Caco-2 (cell line): ENCODE measurements at regions not wholly inside any gene's neighbourhood (a gene's known extent, or its start where the extent isn't known, plus 50 kb on each side); places are given as distances from the start of the nearest gene placed in this dataset.

Experiments used
- BruUV-seq: library from RNA; stranded (reverse); fragments of 400-500 nt; replicated peaks from 2 replicates; lab custom pipeline; 2021; lab: Mats Ljungman, UMichigan
- CTCF ChIA-PET: fragments of 300-600 bp; sonication (Branson Sonifier 250); formaldehyde crosslinking; loops from one replicate; lab custom pipeline; 2022; ENCODE audit warnings: antibody characterized with exemption; lab: Charles Lee
- POLR2A ChIA-PET: fragments of 300-600 bp; sonication (Branson Sonifier 250); formaldehyde crosslinking; loops from one replicate; lab custom pipeline; 2022; ENCODE audit warnings: antibody characterized with exemption; lab: Charles Lee
- DNase-seq, 2 experiments: peaks; one replicate each; pipeline versions ENCODE4 v3.0.0 to v3.0.0-alpha.2; 2020 to 2022
- H3K27me3 ChIP-seq: replicated peaks from 2 replicates; pipeline ENCODE4 v1.6.0; 2011; ENCODE audit warnings: low read length; ENCODE audit not compliant: control insufficient read depth, insufficient read depth
- H3K36me3 ChIP-seq: 2 replicates; pipeline ENCODE4 v1.5.1; 2011; ENCODE audit warnings: low read length; ENCODE audit not compliant: control insufficient read depth, insufficient read depth
- H3K4me1 ChIP-seq: fragments of 250-450 bp; sonication (Bioruptor Pico); 2 replicates; pipeline ENCODE4 v1.5.1; 2020; ENCODE audit warnings: mild to moderate bottlenecking
- H3K4me3 ChIP-seq: 2 replicates; pipeline ENCODE4 v1.5.1; 2011; ENCODE audit warnings: low read depth, mild to moderate bottlenecking, control low read depth, low read length
- H3K9me3 ChIP-seq: fragments of 250-450 bp; sonication (Bioruptor Pico); 2 replicates; pipeline ENCODE4 v1.5.1; 2020; ENCODE audit warnings: mild to moderate bottlenecking, moderate library complexity
- H3K27ac Mint-ChIP-seq: one replicate; pipeline ENCODE4 v1.8.0; 2022; ENCODE audit warnings: mixed read lengths; ENCODE audit not compliant: unreplicated experiment
- H3K27me3 Mint-ChIP-seq: one replicate; pipeline ENCODE4 v1.8.0; 2022; ENCODE audit warnings: mixed read lengths; ENCODE audit not compliant: insufficient read depth, unreplicated experiment
- H3K36me3 Mint-ChIP-seq: one replicate; pipeline ENCODE4 v1.8.0; 2022; ENCODE audit warnings: mild to moderate bottlenecking, mixed read lengths; ENCODE audit not compliant: insufficient read depth, unreplicated experiment
- H3K4me1 Mint-ChIP-seq: one replicate; pipeline ENCODE4 v1.8.0; 2022; ENCODE audit warnings: low read depth, mixed read lengths; ENCODE audit not compliant: unreplicated experiment
- H3K4me3 Mint-ChIP-seq: one replicate; pipeline ENCODE4 v1.8.0; 2022; ENCODE audit warnings: mild to moderate bottlenecking, moderate library complexity, mixed read lengths; ENCODE audit not compliant: unreplicated experiment
- H3K9me3 Mint-ChIP-seq: one replicate; pipeline ENCODE4 v1.8.0; 2022; ENCODE audit warnings: mixed read lengths; ENCODE audit not compliant: unreplicated experiment
- intact Hi-C: fragments of 100-400 bp; cut with micrococcal nuclease; formaldehyde crosslinking; loops from one replicate; pipeline ENCODE4 v1.10.0; 2022; ENCODE audit not compliant: unreplicated experiment
- TF ChIP-seq, protein P1 (sequence below), 2 experiments: fragments of 200-600 bp in 1 of 2; IDR thresholded peaks; 1 replicate in 1 of 2; 2 replicates in 1 of 2; pipeline versions ENCODE4 v1.5.1 to v1.8.0; 2011 to 2022; ENCODE audit warnings: antibody characterized with exemption in 1 of 2, control low read depth in 1 of 2, inconsistent platforms in 1 of 2, low read depth in 1 of 2, low read length in 1 of 2, mild to moderate bottlenecking in 1 of 2, moderate library complexity in 1 of 2; ENCODE audit not compliant: insufficient read depth in 1 of 2, severe bottlenecking in 1 of 2, unreplicated experiment in 1 of 2

DNA sequence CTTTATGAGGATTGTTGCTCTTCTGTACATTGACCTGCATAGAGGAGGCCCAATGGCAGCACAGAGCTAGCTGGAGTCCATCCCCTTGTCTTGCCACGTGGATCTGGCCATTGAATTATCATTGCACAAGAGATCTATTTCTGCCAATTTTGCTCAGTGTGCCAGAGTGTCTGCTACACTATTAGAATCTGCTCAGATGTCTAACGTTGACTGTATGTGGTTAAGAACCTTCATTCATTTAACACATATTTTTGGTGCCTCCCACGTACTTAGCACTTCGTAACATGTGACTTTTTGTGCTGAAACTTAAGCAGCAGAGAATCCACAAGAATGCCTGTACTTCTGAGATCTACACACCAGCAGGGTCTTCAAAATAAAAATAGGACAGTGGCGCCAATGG is 166.0 kb upstream of the VASH1 start:
- H3K27me3 Mint-ChIP-seq, result peaks cover 27% of the 10 kb centered on the region
- Histone ChIP-seq H3K27me3 (0 out of 2 replicates have a peak, but pooled peaks cover 1% of the 10 kb centered on the region), H3K36me3 (no peaks in the 10 kb centered on the region), H3K9me3 (no peaks in the 10 kb centered on the region), H3K4me1 (no peaks in the 10 kb centered on the region), H3K4me3 (no peak overlapping the region)
- POLR2A ChIA-PET, result no interaction called here
- no peaks in the 10 kb centered on the region for H3K9me3 Mint-ChIP-seq
- intact Hi-C loops, result no loop called here
- no peak for DNase-seq
- no peak overlapping the region for H3K4me3 Mint-ChIP-seq
- H3K27ac Mint-ChIP-seq, result no peak overlapping the region
- no peaks in the 10 kb centered on the region for H3K36me3 Mint-ChIP-seq
- TF ChIP-seq, protein P1, sequence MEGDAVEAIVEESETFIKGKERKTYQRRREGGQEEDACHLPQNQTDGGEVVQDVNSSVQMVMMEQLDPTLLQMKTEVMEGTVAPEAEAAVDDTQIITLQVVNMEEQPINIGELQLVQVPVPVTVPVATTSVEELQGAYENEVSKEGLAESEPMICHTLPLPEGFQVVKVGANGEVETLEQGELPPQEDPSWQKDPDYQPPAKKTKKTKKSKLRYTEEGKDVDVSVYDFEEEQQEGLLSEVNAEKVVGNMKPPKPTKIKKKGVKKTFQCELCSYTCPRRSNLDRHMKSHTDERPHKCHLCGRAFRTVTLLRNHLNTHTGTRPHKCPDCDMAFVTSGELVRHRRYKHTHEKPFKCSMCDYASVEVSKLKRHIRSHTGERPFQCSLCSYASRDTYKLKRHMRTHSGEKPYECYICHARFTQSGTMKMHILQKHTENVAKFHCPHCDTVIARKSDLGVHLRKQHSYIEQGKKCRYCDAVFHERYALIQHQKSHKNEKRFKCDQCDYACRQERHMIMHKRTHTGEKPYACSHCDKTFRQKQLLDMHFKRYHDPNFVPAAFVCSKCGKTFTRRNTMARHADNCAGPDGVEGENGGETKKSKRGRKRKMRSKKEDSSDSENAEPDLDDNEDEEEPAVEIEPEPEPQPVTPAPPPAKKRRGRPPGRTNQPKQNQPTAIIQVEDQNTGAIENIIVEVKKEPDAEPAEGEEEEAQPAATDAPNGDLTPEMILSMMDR (IDR thresholded peaks at IDR 0.05; ENCODE audit: insufficient read depth in 1 of 2, low read depth in 1 of 2, low read length in 1 of 2, severe bottlenecking in 1 of 2, unreplicated experiment in 1 of 2), result no peak
- BruUV-seq, result no TSS peak
- H3K4me1 Mint-ChIP-seq, result no peaks in the 10 kb centered on the region
- CTCF ChIA-PET, result interaction anchor here (0.6 kb wide), 1 partner anchor 81 kb away, joined by 3 read pairs; no protein-coding TSS in a partner anchor

DNA sequence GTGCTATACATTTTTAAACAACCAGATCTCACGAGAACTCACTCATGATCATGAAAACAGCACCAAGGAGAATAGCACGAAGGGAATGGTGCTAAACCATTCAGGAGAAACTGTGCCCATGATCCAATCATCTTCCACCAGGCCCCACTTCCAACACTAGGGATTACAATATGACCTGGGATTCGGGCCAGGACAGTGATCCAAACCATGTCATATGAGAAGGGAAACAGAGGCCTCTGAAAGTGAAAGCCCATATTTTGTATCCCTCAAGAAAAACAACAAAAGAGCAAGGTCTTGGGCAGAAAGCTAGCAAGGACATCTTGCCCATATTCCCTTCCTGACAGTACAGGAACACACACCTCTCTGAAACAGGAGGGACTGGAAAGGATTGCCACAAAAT is 163.9 kb upstream of the VASH1 start:
- H3K36me3 Mint-ChIP-seq, result no peaks in the 10 kb centered on the region
- intact Hi-C loops, result no loop called here
- peaks cover 29% of the 10 kb centered on the region for H3K27me3 Mint-ChIP-seq
- H3K4me3 ChIP-seq, result no peak overlapping the region
- H3K36me3 ChIP-seq, result no peaks in the 10 kb centered on the region
- H3K4me3 Mint-ChIP-seq, result no peak overlapping the region
- no peaks in the 10 kb centered on the region for H3K4me1 ChIP-seq
- no peaks in the 10 kb centered on the region for H3K9me3 Mint-ChIP-seq
- H3K4me1 Mint-ChIP-seq, result no peaks in the 10 kb centered on the region
- TF ChIP-seq, protein P1 (IDR thresholded peaks at IDR 0.05; ENCODE audit: insufficient read depth in 1 of 2, low read depth in 1 of 2, low read length in 1 of 2, severe bottlenecking in 1 of 2, unreplicated experiment in 1 of 2), result no peak
- no peak overlapping the region for H3K27ac Mint-ChIP-seq
- ChIA-PET POLR2A (no interaction called here), CTCF (no interaction called here)
- BruUV-seq, result no TSS peak
- no peak for DNase-seq
- H3K9me3 ChIP-seq, result no peaks in the 10 kb centered on the region
- H3K27me3 ChIP-seq, result no peaks in the 10 kb centered on the region

DNA sequence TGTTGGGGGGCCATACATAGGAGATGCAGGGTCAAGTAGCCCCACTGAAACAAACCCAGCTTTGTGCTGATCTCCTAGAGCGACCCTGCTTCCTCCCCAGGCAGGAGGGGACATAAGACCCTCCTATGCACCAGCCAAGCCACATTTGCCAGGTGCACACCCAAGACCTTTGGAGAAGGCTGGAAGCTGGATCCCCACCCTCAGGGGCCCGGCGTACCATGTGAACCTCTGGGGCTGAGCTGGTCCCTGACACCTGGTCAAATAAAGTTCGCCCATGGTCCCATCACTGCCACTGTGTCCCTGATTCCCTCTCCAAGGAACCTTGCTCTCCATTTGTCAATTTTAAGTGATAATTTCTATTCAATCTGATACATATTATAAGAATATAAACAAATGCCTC is 162.1 kb upstream of the VASH1 start:
- H3K27me3 ChIP-seq, result 0 out of 2 replicates have a peak, but pooled peaks cover 1% of the 10 kb centered on the region
- H3K4me3 Mint-ChIP-seq, result no peak overlapping the region
- CTCF ChIA-PET, result no interaction called here

More for the DNA sequence above, 162.1 kb upstream of the VASH1 start:
- no peak for DNase-seq
- Histone ChIP-seq H3K36me3 (no peaks in the 10 kb centered on the region), H3K9me3 (no peaks in the 10 kb centered on the region), H3K4me1 (no peaks in the 10 kb centered on the region), H3K4me3 (no peak overlapping the region)
- no TSS peak for BruUV-seq
- POLR2A ChIA-PET, result no interaction called here
- Mint-ChIP-seq H3K4me1 (no peaks in the 10 kb centered on the region), H3K36me3 (no peaks in the 10 kb centered on the region), H3K27ac (no peak overlapping the region), H3K9me3 (no peaks in the 10 kb centered on the region), H3K27me3 (peaks cover 38% of the 10 kb centered on the region)
- TF ChIP-seq, protein P1 (IDR thresholded peaks at IDR 0.05; ENCODE audit: insufficient read depth in 1 of 2, low read depth in 1 of 2, low read length in 1 of 2, severe bottlenecking in 1 of 2, unreplicated experiment in 1 of 2), result no peak
- intact Hi-C loops, result no loop called here
